GM18507 (cell line): ENCODE measurements at regions not wholly inside any gene's neighbourhood (a gene's known extent, or its start where the extent isn't known, plus 50 kb on each side); places are given as distances from the start of the nearest gene placed in this dataset.

Experiments
- DNase-seq: peaks from one replicate; pipeline ENCODE4 v3.0.0; 2011; ENCODE audit warnings: low read depth; ENCODE audit not compliant: insufficient read length; ENCODE audit errors: extremely low spot score
- FAIRE-seq: peaks from 2 replicates; lab custom pipeline; 2011; peaks lifted over from hg19 to GRCh38; lab: Jason Lieb, UNC

GRCh38 chr11:91173701-91174100 is 950.9 kb upstream of the CHORDC1 start:
- FAIRE-seq (no peak), DNase-seq (no peak)

GRCh38 chr11:91170711-91171110 is 947.9 kb upstream of the CHORDC1 start:
- DNase-seq (no peak), FAIRE-seq (no peak)

GRCh38 chr11:91164452-91164822 is 941.6 kb upstream of the CHORDC1 start:
- FAIRE-seq (no peak), DNase-seq (no peak)

- FAIRE-seq = no peak
- DNase-seq = no peak
Observed at GRCh38 chr11:91163619-91164451, 941.0 kb upstream of the CHORDC1 start.

GRCh38 chr11:91160661-91161060 is 937.8 kb upstream of the CHORDC1 start:
- no peak for DNase-seq
- FAIRE-seq = no peak

- DNase-seq (no peak), FAIRE-seq (no peak)
Observed at GRCh38 chr11:91158891-91159537, 936.2 kb upstream of the CHORDC1 start.

- DNase-seq (no peak), FAIRE-seq (no peak)
Observed at GRCh38 chr11:91158297-91158696, 935.4 kb upstream of the CHORDC1 start.

- no peak for FAIRE-seq
- no peak for DNase-seq
Observed at GRCh38 chr11:91156041-91156440, 933.2 kb upstream of the CHORDC1 start.

- no peak for FAIRE-seq
- DNase-seq = no peak
Observed at GRCh38 chr11:91147885-91148284, 925.0 kb upstream of the CHORDC1 start.

GRCh38 chr11:91141655-91142054 is 918.8 kb upstream of the CHORDC1 start:
- FAIRE-seq (no peak), DNase-seq (no peak)

- no peak for FAIRE-seq
- DNase-seq = no peak
Observed at GRCh38 chr11:91136631-91137030, 913.8 kb upstream of the CHORDC1 start.

- no peak for DNase-seq
- no peak for FAIRE-seq
Observed at GRCh38 chr11:91133361-91133760, 910.5 kb upstream of the CHORDC1 start.

- no peak for DNase-seq
Observed at GRCh38 chr11:91129596-91129995, 906.7 kb upstream of the CHORDC1 start.

GRCh38 chr11:91124363-91124762 is 901.5 kb upstream of the CHORDC1 start:
- DNase-seq (no peak), FAIRE-seq (no peak)

More at GRCh38 chr11:91129596-91129995, 906.7 kb upstream of the CHORDC1 start:
- no peak for FAIRE-seq

- DNase-seq (no peak), FAIRE-seq (no peak)
Observed at GRCh38 chr11:91115116-91115515, 892.3 kb upstream of the CHORDC1 start.

GRCh38 chr11:91104237-91104636 is 881.4 kb upstream of the CHORDC1 start:
- no peak for DNase-seq
- FAIRE-seq = no peak

GRCh38 chr11:91100427-91100826 is 877.6 kb upstream of the CHORDC1 start:
- FAIRE-seq (no peak), DNase-seq (no peak)

- DNase-seq = no peak
Observed at GRCh38 chr11:91097083-91097482, 874.2 kb upstream of the CHORDC1 start.

GRCh38 chr11:91093141-91093540 is 870.3 kb upstream of the CHORDC1 start:
- DNase-seq (no peak), FAIRE-seq (no peak)

More at GRCh38 chr11:91097083-91097482, 874.2 kb upstream of the CHORDC1 start:
- no peak for FAIRE-seq

- FAIRE-seq (no peak), DNase-seq (no peak)
Observed at GRCh38 chr11:91091563-91091962, 868.7 kb upstream of the CHORDC1 start.

GRCh38 chr11:91086028-91086427 is 863.2 kb upstream of the CHORDC1 start:
- DNase-seq (no peak), FAIRE-seq (no peak)
